ENCODE measurements at regions not wholly inside any gene's neighbourhood (a gene's known extent, or its start where the extent isn't known, plus 50 kb on each side); places are given as distances from the start of the nearest gene placed in this dataset.

- H3K4me1 ChIP-seq (ENCODE audit: insufficient read depth) = no peaks in the 10 kb centered on the region
- H3K4me2 ChIP-seq = no peak overlapping the region
- H3K79me2 ChIP-seq (replicated peaks; ENCODE audit: insufficient read depth) = no peaks in the 10 kb centered on the region
- DNase-seq (ENCODE audit: low spot score) (no peak), ATAC-seq (no peak)
- no peaks in the 10 kb centered on the region for H3K27me3 ChIP-seq (ENCODE audit: insufficient read depth)
- H3K4me3 Mint-ChIP-seq = no peak overlapping the region
- no peaks in the 10 kb centered on the region for H3K36me3 ChIP-seq (ENCODE audit: insufficient read depth)
- H3K9me2 ChIP-seq (ENCODE audit: insufficient read depth) = no peaks in the 10 kb centered on the region
- H3F3A ChIP-seq (replicated peaks; ENCODE audit: low read depth) = no peaks in the 10 kb centered on the region
- no peak overlapping the region for H3K4me3 ChIP-seq
- no peaks in the 10 kb centered on the region for H4K20me1 ChIP-seq (replicated peaks; ENCODE audit: insufficient read depth)
- no peak overlapping the region for H2AFZ ChIP-seq
- H3K27me3 Mint-ChIP-seq (ENCODE audit: insufficient read depth, low read depth, poor library complexity) = no peaks in the 10 kb centered on the region
- H3K36me3 Mint-ChIP-seq (ENCODE audit: low read depth) = no peaks in the 10 kb centered on the region
- TF ChIP-seq EZH2phosphoT487 (IDR thresholded peaks at IDR 0.05; ENCODE audit: unreplicated experiment) (no peak), CREB1 (CRISPR knock-in tag; IDR thresholded peaks at IDR 0.05; ENCODE audit: low read depth) (no peak), ETS1 (IDR thresholded peaks at IDR 0.05) (no peak), REST (IDR thresholded peaks at IDR 0.05; ENCODE audit: unreplicated experiment) (no peak), POLR2AphosphoS5 (IDR thresholded peaks at IDR 0.05; ENCODE audit: low read depth) (no peak), STAT1 (IDR thresholded peaks at IDR 0.05; ENCODE audit: unreplicated experiment) (no peak), EZH2 (IDR thresholded peaks at IDR 0.05; ENCODE audit: low read depth, unreplicated experiment) (no peak), ZNF114 (CRISPR knock-in tag; IDR thresholded peaks at IDR 0.05) (no peak), ZNF331 (CRISPR knock-in tag; IDR thresholded peaks at IDR 0.05; ENCODE audit: low read depth) (no peak), NANOG (IDR thresholded peaks at IDR 0.05; ENCODE audit: borderline replicate concordance) (no peak), JUNB (IDR thresholded peaks at IDR 0.05; ENCODE audit: unreplicated experiment) (no peak), ZNF462 (CRISPR knock-in tag; IDR thresholded peaks at IDR 0.05) (no peak), CTCF (conservative IDR thresholded peaks at IDR 0.05; ENCODE audit: low read depth in 2 of 2) (no peak)
- H3K27ac ChIP-seq (ENCODE audit: low read depth) = no peak overlapping the region
- peaks cover 4% of the 10 kb centered on the region; the same call in 1 of the 3 replicates for H3K9me3 Mint-ChIP-seq
- no peaks in the 10 kb centered on the region; the same call in 2 of the 3 replicates for H3K4me1 Mint-ChIP-seq
- no peak overlapping the region for H3K27ac Mint-ChIP-seq
These were observed 234.1 kb upstream of the IRX5 start for GRCh38 chr16:54696522-54696921.
